Upper lobe of left lung (tissue), 4 donors: ENCODE measurements at regions not wholly inside any gene's neighbourhood (a gene's known extent, or its start where the extent isn't known, plus 50 kb on each side); places are given as distances from the start of the nearest gene placed in this dataset.

Experiments
- CTCF ChIP-seq, 6 experiments: fragments of 450-650 bp in 4 of 6; fragments of 200-600 bp in 2 of 6; sonication (generic) in 2 of 6; IDR thresholded peaks; one replicate each; pipeline ENCODE4 v1.5.1; 2016 to 2019; ENCODE audit warnings: antibody characterized with exemption in 6 of 6
- EP300 ChIP-seq, 4 donors: sonication (generic); formaldehyde crosslinking; IDR thresholded peaks; one replicate each; pipeline ENCODE4 v1.5.1; 2017; ENCODE audit warnings: antibody characterized with exemption in 4 of 4, control low read depth in 2 of 4
- POLR2A ChIP-seq, 4 donors: fragments of 450-650 bp; IDR thresholded peaks; one replicate each; pipeline ENCODE4 v1.5.1; 2016 to 2017; ENCODE audit warnings: antibody characterized with exemption in 4 of 4, mild to moderate bottlenecking in 2 of 4
- POLR2AphosphoS5 ChIP-seq, 2 donors: sonication (generic); formaldehyde crosslinking; IDR thresholded peaks; one replicate each; pipeline ENCODE4 v1.5.1; 2017; ENCODE audit warnings: antibody characterized with exemption in 2 of 2

- TF ChIP-seq POLR2A (IDR thresholded peaks at IDR 0.05) (no peak), POLR2AphosphoS5 (IDR thresholded peaks at IDR 0.05) (no peak), CTCF (IDR thresholded peaks at IDR 0.05) (no peak), EP300 (IDR thresholded peaks at IDR 0.05) (no peak)
Measured at GRCh38 chr7:46954181-46954580, 627.7 kb downstream of the TNS3 start.
